HG02938 (cell line): ENCODE measurements at regions not wholly inside any gene's neighbourhood (a gene's known extent, or its start where the extent isn't known, plus 50 kb on each side); places are given as distances from the start of the nearest gene placed in this dataset.

Source experiments
- ATAC-seq: cut with Tn5 transposase; IDR thresholded peaks from one replicate; pipeline ENCODE4 v1.9.1; 2021; ENCODE audit warnings: mild to moderate bottlenecking, moderate library complexity; ENCODE audit not compliant: unreplicated experiment

DNA sequence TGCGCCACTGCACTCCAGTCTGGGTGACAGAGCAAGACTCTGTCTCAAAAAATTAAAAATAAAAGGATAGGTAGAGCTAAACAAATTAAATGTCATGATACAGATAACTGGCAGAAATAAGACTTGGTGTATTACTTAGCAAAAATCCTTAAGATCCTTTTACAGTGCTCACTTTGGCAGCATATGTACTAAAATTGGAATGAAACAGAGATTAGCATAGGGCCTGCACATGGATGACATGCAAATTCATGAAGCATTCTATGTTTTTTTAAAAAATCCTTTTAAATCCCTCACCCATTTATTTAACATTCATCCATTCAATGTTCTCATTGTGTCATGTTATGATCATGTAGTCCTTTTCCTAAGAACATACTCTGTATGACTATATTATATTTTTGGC lies 528.8 kb downstream of the CD83 start:
- ATAC-seq = no peak

DNA sequence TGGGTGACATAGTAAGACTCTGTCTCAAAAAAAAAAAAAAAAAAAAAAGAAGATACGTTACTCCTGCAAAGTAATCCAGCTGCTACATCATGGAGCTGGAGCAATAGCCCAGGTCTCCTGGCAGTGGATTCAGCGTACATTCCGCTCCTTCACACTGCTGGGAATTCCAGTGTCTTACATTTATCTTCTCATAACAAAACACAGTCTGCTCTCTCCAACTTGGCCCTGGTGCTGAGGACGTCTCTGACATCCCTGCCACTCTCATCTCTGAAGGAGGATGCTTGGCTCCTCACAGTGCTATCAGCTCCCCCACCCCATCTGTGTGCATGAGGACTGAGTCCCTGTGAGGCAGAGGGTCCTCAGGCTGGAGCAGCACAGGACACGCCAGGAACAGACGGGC lies 529.8 kb downstream of the CD83 start:
- ATAC-seq = no peak

- ATAC-seq = no peak
Observed at GRCh38 chr6:14652536-14652935, 535.0 kb downstream of the CD83 start.

DNA sequence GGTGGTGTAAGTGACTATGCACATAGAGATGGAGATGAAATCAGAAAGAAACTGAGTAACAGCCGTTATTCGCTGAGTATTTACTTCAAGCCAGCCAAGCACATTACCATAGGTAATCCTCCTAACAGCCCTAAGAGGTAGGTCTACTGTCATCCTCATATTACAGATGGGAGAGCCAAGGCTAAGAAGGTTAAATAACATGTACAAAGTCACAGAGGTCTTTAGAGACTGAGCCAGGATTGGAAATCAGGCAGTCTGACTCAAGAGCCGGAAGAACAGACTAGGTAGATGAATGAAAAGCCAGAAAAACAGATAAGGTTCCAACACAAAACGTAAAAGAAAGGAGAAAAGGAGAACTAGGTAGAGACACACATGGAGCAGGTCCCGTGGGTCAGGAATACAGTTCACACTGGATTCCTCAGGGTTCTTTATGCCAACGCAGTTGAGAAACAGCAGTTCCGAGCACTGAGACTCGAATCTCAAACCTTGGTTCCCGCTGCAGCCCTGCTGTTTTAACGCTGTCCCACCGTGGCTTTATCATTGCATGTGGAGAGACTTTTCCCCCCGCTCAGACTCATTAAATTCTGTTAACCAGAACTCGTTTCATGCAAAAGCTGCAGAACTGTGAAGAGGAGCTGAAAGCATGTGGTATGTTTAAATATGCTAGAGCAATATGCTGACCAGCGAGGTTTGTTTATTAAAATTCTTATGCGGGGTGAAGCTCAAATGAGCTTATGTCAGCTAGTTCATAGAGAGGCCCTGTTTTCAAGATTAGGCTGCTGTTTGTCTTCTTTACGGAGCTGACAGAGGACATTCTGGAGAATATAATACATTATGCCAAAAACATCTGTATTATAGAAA lies 537.9 kb downstream of the CD83 start:
- ATAC-seq = no peak

- no peak for ATAC-seq
Observed at GRCh38 chr6:14656078-14656521, 538.5 kb downstream of the CD83 start.

DNA sequence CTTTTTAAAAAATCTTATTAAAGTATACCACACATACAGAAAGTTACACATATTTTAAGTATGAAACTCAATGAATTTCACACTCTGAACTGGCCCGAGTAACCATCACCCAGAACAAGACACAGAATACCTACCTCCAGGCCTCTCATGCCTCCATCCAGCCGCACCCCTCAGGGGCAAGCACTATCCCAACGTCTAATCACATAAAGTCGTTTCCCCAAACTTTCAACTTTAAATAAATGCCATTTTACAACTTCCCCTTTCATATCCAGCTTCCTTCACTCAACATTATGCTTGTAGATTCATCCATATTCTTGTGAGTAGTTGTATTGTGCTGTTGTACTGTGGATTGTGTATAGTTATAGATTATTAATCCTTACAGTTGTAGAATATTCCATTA lies 539.1 kb downstream of the CD83 start:
- ATAC-seq = no peak

DNA sequence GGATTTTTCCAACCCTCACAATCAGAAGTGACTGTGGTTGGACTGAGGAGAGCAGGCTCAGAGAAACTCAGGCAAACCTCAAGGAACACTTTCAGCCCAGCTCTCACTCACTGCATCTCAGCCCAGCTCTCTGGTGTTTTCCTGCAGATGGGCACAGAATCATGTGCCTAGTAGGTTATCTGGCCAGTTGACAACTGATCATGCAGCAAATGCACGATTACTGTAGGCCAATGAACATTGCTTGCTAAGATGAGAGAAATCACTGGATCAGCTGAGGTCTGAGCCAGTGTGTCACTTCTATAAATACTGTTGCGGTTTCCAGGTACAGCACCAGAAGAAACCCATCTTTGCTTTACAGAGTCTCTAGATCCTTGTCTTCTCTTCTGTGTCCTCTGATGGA lies 540.5 kb downstream of the CD83 start:
- no peak for ATAC-seq

- no peak for ATAC-seq
Observed at GRCh38 chr6:14658886-14659561, 541.5 kb downstream of the CD83 start.

DNA sequence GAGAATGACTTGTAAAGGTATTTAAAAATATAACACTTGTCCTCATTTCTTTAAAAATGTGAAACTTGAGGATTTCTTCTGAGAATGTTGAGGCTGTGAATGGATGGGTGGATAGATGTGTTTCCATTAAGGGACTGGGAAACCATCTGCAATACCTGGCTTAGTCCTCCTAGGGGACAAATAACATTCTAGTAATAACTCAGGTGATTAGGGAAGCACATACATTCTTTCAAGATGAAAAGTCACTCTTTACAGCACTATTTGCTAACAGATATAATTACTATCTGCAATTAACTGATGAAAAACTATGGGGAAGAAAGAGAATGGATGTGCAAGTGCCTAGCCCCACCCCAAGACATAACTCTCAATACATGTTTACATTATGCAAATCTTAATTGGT lies 542.3 kb downstream of the CD83 start:
- ATAC-seq = no peak

DNA sequence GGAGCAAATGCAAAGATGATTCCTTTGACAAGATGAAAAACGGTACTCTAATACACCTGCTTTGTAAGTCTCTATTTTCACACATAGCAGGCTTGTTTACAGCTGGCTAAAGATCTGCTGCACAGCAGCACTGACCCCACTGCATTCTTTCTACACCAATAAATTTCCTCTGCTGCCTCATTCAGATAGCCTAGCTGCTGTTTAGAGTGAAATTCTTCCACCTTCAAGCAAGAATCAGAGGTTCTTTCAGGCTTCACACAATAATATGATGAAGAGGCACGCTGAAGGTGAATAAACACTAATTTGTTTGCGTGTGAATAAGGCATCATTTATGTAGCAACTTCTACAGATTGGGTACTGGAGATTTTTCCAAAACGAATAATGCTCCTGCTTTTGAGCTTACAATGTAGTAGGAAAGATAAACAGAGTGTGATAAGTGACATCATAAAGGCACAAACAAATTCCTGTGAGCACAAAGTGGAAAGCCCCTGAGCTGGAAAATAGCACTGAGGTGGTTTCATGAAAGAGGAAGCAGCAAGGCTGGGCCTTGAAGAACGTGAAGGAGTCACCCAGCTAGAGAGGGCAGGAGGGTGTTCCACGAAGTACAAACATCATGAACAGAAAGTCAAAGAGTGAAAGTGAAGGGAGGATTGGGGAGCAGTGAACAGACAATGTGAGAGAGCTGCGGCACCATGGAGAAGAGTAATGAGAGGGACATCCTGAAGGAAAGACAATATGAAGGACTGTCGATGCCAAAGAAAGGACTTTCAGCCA lies 543.4 kb downstream of the CD83 start:
- peak; percentile 48 for ATAC-seq

DNA sequence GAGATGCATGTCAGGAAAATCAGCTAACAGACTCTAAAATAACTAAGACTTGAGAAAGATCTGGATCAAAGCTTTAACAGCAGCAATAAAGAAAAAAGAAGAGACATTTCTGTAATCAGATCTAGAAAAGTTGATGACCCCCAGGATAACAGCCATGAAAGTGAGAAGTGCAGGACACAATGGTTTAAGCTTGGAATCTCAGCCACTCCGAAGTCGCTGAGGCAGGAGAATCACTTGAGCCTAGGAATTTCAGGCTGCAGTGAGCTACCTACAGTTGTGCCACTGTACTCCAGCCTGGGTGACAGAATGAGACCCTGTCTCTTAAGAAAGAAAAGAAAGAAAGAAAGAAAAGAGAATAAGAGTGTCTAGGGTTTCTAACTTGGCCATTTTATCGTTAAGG lies 544.1 kb downstream of the CD83 start:
- ATAC-seq = no peak

GRCh38 chr6:14664112-14664601 lies 546.6 kb downstream of the CD83 start:
- peak; percentile 36 for ATAC-seq

- no peak for ATAC-seq
Observed at GRCh38 chr6:14664621-14665315, 547.2 kb downstream of the CD83 start.

- peak; percentile 53 for ATAC-seq
Observed at GRCh38 chr6:14665827-14666724, 548.5 kb downstream of the CD83 start.

GRCh38 chr6:14670806-14671205 lies 553.2 kb downstream of the CD83 start:
- no peak for ATAC-seq

DNA sequence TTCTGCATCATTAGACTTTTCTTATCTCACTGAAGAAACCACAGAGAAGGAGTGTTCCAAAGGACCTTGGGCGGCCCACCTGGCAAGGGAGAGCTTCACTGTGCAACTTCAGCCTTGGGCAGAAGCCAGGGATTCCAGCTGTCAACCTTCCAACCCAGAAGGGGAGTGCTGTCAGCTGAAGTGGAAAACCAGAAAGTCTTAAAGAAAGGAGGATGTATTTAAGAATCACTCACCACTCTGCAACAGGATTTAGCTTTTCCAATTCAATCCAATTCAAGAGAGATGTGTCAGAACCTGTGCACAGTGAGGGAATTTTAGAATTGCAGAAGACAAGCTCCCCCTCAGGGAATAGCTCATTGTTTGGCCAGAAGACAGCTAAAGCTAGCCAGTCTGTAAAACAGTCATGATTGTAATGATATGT lies 553.7 kb downstream of the CD83 start:
- ATAC-seq = no peak

GRCh38 chr6:14671937-14672336 lies 554.4 kb downstream of the CD83 start:
- ATAC-seq = no peak

GRCh38 chr6:14673201-14673600 lies 555.6 kb downstream of the CD83 start:
- no peak for ATAC-seq

- ATAC-seq = no peak
Observed at GRCh38 chr6:14674458-14674857, 556.9 kb downstream of the CD83 start.
